WTC11 (cell line): ENCODE measurements at regions not wholly inside any gene's neighbourhood (a gene's known extent, or its start where the extent isn't known, plus 50 kb on each side); places are given as distances from the start of the nearest gene placed in this dataset.

Source experiments
- ATAC-seq: fragments of 200-7000 bp; cut with Tn5 transposase; 2 replicates; pipeline ENCODE4 v1.10.0; 2021; ENCODE audit warnings: mild to moderate bottlenecking, moderate library complexity
- CTCF ChIA-PET: fragments of 300-600 bp; sonication (Branson Sonifier 250); formaldehyde crosslinking; loops from one replicate; lab custom pipeline; 2021; ENCODE audit warnings: antibody characterized with exemption; lab: Charles Lee
- POLR2A ChIA-PET: fragments of 350-600 bp; sonication (Branson Sonifier 250); formaldehyde crosslinking; loops from one replicate; lab custom pipeline; 2021; ENCODE audit warnings: antibody characterized with exemption; lab: Charles Lee
- DNase-seq: peaks from one replicate; pipeline ENCODE4 v3.0.0; 2021; ENCODE audit warnings: low spot score
- H3K27ac Mint-ChIP-seq: 2 replicates; pipeline ENCODE4 v1.8.0; 2021; ENCODE audit warnings: mixed read lengths
- H3K27me3 Mint-ChIP-seq: 2 replicates; pipeline ENCODE4 v1.8.0; 2021; ENCODE audit warnings: low read depth, mild to moderate bottlenecking, moderate library complexity, mixed read lengths
- H3K36me3 Mint-ChIP-seq: 2 replicates; pipeline ENCODE4 v1.8.0; 2021; ENCODE audit warnings: mixed read lengths
- H3K4me1 Mint-ChIP-seq: 2 replicates; pipeline ENCODE4 v1.8.0; 2022; ENCODE audit warnings: mixed read lengths
- H3K4me3 Mint-ChIP-seq: 2 replicates; pipeline ENCODE4 v1.8.0; 2021; ENCODE audit warnings: mild to moderate bottlenecking, moderate library complexity, mixed read lengths
- H3K9me3 Mint-ChIP-seq: 2 replicates; pipeline ENCODE4 v1.8.0; 2021; ENCODE audit warnings: mixed read lengths
- ATF6 ChIP-seq: sonication (generic); formaldehyde crosslinking; IDR thresholded peaks from 2 replicates; pipeline ENCODE4 v1.8.1; 2023; ENCODE audit warnings: mild to moderate bottlenecking, missing genetic modification reagents
- CBFB ChIP-seq: sonication (generic); formaldehyde crosslinking; IDR thresholded peaks from 2 replicates; pipeline ENCODE4 v1.8.1; 2022; ENCODE audit warnings: mild to moderate bottlenecking, low read depth, missing genetic modification reagents
- CTCF ChIP-seq: fragments of 200-600 bp; IDR thresholded peaks from 2 replicates; pipeline ENCODE4 v1.8.0; 2022; ENCODE audit warnings: antibody characterized with exemption
- ELF4 ChIP-seq: sonication (generic); formaldehyde crosslinking; IDR thresholded peaks from 2 replicates; pipeline ENCODE4 v1.8.1; 2022; ENCODE audit warnings: low read depth, mild to moderate bottlenecking, moderate library complexity, missing genetic modification reagents
- GTF2I ChIP-seq: fragments of 250-450 bp; sonication (Bioruptor Pico); conservative IDR thresholded peaks from 2 replicates; pipeline ENCODE4 v1.4.0; 2021; ENCODE audit warnings: mild to moderate bottlenecking
- NR3C1 ChIP-seq: sonication (generic); formaldehyde crosslinking; conservative IDR thresholded peaks from 2 replicates; pipeline ENCODE4 v1.8.1; 2023; ENCODE audit warnings: low read depth, mild to moderate bottlenecking, missing genetic modification reagents
- PREB ChIP-seq: sonication (generic); formaldehyde crosslinking; IDR thresholded peaks from 2 replicates; pipeline ENCODE4 v1.8.1; 2022; ENCODE audit warnings: mild to moderate bottlenecking, missing genetic modification reagents, moderate library complexity, borderline replicate concordance
- PRRX2 ChIP-seq: fragments of 250-450 bp; sonication (Bioruptor Pico); IDR thresholded peaks from 2 replicates; pipeline ENCODE4 v1.8.0; 2021; ENCODE audit warnings: mild to moderate bottlenecking
- RELA ChIP-seq: sonication (generic); formaldehyde crosslinking; IDR thresholded peaks from 2 replicates; pipeline ENCODE4 v1.8.1; 2022; ENCODE audit warnings: missing genetic modification reagents, mild to moderate bottlenecking, borderline replicate concordance
- ZBTB43 ChIP-seq: sonication (generic); formaldehyde crosslinking; IDR thresholded peaks from 2 replicates; pipeline ENCODE4 v1.8.1; 2023; ENCODE audit warnings: mild to moderate bottlenecking, missing genetic modification reagents
- ZNF121 ChIP-seq: sonication (generic); formaldehyde crosslinking; IDR thresholded peaks from 2 replicates; pipeline ENCODE4 v1.8.0; 2023; ENCODE audit warnings: missing genetic modification reagents
- ZNF281 ChIP-seq: sonication (generic); formaldehyde crosslinking; IDR thresholded peaks from 2 replicates; pipeline ENCODE4 v1.8.0; 2023; ENCODE audit warnings: mild to moderate bottlenecking, missing genetic modification reagents

GRCh38 chr2:215241791-215242305 lies 70.0 kb upstream of the ATIC start:
- ATAC-seq: no peak
- CTCF ChIA-PET: no interaction called here

GRCh38 chr2:215238485-215239098 lies 73.3 kb upstream of the ATIC start:
- no peaks in the 10 kb centered on the region for H3K4me1 Mint-ChIP-seq
- no peak overlapping the region for H3K27ac Mint-ChIP-seq

More at GRCh38 chr2:215241791-215242305, 70.0 kb upstream of the ATIC start:
- Mint-ChIP-seq H3K4me3 (no peak overlapping the region), H3K4me1 (no peaks in the 10 kb centered on the region), H3K27ac (no peak overlapping the region), H3K9me3 (peaks cover 17% of the 10 kb centered on the region), H3K36me3 (peaks cover 7% of the 10 kb centered on the region), H3K27me3 (no peaks in the 10 kb centered on the region; the same call in 1 of the 2 replicates)
- DNase-seq: no peak
- TF ChIP-seq NR3C1: no peak
- no peak for TF ChIP-seq CBFB (CRISPR knock-in tag)
- no peak for TF ChIP-seq PRRX2 (CRISPR knock-in tag)
- TF ChIP-seq ZNF281 (CRISPR knock-in tag): no peak
- no peak for TF ChIP-seq ZBTB43 (CRISPR knock-in tag)
- no peak for TF ChIP-seq RELA
- POLR2A ChIA-PET: interaction anchor here (0.6 kb wide), 1 partner anchor 40 kb away, joined by 4 read pairs; no protein-coding TSS in a partner anchor

More at GRCh38 chr2:215238485-215239098, 73.3 kb upstream of the ATIC start:
- TF ChIP-seq ZNF121 (no peak), PREB (CRISPR knock-in tag) (no peak), NR3C1 (no peak), ELF4 (CRISPR knock-in tag) (no peak), GTF2I (CRISPR knock-in tag) (no peak), CTCF (no peak), ATF6 (CRISPR knock-in tag) (no peak)
- Mint-ChIP-seq H3K36me3 (no peaks in the 10 kb centered on the region), H3K9me3 (no peaks in the 10 kb centered on the region), H3K4me3 (no peak overlapping the region), H3K27me3 (no peaks in the 10 kb centered on the region; the same call in 1 of the 2 replicates)
- ChIA-PET CTCF (no interaction called here), POLR2A (no interaction called here)
- ATAC-seq: no peak
- no peak for DNase-seq
